Bronchial epithelial cell (primary cell): ENCODE measurements at regions not wholly inside any gene's neighbourhood (a gene's known extent, or its start where the extent isn't known, plus 50 kb on each side); places are given as distances from the start of the nearest gene placed in this dataset.

Experiments used
- DNase-seq: peaks from one replicate; pipeline ENCODE4 v3.0.0-alpha.2; 2010; ENCODE audit warnings: low read depth
- FAIRE-seq: peaks from 2 replicates; lab custom pipeline; 2011; peaks lifted over from hg19 to GRCh38; lab: Jason Lieb, UNC
- H3K27me3 ChIP-seq: 2 replicates; pipeline ENCODE4 v1.5.1; 2011; ENCODE audit warnings: low read length; ENCODE audit not compliant: control insufficient read depth, insufficient read depth
- H3K36me3 ChIP-seq: 2 replicates; pipeline ENCODE4 v1.5.1; 2011; ENCODE audit warnings: low read length; ENCODE audit not compliant: control insufficient read depth, insufficient read depth
- H3K4me3 ChIP-seq: 2 replicates; pipeline ENCODE4 v1.5.1; 2011; ENCODE audit warnings: mild to moderate bottlenecking, low read depth, low read length, control low read depth
- CTCF ChIP-seq: IDR thresholded peaks from 2 replicates; pipeline ENCODE4 v1.5.1; 2011; ENCODE audit warnings: mild to moderate bottlenecking, moderate library complexity, low read length, control low read depth, inconsistent platforms; ENCODE audit not compliant: insufficient read depth, severe bottlenecking

DNA sequence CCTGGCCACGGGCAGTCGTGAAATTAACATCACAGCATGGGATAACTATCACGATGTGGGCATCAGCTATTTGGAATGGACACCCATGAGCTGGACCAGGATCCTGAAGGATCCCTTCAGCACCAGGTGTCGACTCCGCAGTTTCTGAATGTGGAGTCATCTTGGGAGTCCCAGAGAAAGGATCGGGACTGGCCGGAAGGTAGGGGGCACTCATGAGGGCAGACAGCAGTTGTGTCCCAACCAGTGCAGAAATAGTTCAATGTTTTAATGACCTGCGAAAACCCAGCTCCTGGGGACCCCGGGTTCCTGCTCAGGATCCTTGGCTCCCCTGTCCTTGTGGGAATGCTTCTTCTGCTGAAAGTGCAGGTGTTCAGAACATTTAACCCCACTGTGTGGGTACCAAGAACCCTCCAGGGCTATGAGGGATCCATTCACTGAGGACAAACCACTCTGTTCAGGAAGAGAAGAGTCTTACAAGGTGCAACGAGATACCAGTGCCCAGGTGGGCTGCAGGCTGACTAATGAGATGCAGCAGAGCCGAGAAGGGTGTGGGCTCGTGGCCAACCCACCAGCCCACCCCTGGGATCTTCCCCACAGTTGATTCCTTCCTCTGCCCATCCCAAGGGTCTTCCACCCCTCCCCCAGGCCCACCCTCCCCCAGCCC, 154.8 kb downstream of the SALL1 start:
- no peak for DNase-seq
- no peaks in the 10 kb centered on the region for H3K27me3 ChIP-seq
- TF ChIP-seq CTCF = no peak
- no peak for FAIRE-seq
- H3K36me3 ChIP-seq = no peaks in the 10 kb centered on the region
- H3K4me3 ChIP-seq = no peak overlapping the region

GRCh38 chr16:50994995-50995394, 156.1 kb downstream of the SALL1 start:
- no peaks in the 10 kb centered on the region for H3K36me3 ChIP-seq
- no peak for FAIRE-seq
- DNase-seq = no peak
- TF ChIP-seq CTCF = no peak
- H3K27me3 ChIP-seq = no peaks in the 10 kb centered on the region
- H3K4me3 ChIP-seq = no peak overlapping the region

- Histone ChIP-seq H3K27me3 (no peaks in the 10 kb centered on the region), H3K36me3 (no peaks in the 10 kb centered on the region), H3K4me3 (no peak overlapping the region)
- no peak for DNase-seq
- TF ChIP-seq CTCF = no peak
- FAIRE-seq = no peak
Observed at GRCh38 chr16:50992350-50993032, 158.6 kb downstream of the SALL1 start.

DNA sequence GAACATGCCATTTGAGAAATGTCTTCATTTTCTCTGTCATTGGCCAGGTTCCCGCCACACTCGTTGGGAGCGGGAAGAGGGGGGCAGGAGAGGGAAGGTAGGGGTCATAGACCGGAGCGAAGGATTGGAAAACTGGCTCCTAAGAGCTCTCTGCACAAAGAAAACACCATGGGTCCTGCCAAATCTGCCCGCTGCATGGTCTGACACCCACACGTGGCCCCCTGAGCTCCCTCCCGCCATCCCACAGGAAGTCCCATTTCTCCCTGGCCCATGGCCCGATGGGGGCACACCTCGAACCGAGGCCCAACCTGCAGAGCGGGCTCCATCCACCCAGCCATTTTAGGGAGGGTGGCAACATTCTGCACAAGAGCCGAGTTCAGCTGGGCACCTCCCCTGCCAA, 159.6 kb downstream of the SALL1 start:
- Histone ChIP-seq H3K27me3 (no peaks in the 10 kb centered on the region), H3K4me3 (no peak overlapping the region)
- TF ChIP-seq CTCF = no peak

DNA sequence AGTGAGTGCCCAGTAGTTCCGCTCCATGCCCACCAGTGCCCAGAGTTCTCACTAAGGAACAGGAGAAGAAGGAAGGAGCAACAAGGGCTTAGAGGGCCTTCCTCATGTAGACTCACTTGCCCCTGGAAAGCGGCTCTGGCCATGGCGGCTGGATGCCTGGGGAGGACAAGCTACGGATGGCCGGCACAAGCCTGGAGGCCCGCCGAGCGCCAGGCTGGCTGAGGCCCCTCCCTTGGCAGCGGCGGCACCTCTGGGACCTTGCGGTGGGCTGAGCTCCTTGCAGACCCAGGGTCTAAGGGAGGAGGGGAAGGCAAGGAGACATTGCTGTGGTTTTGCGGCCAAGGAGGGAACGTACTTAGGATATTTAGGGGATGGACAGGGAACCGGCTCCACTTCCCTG, 160.1 kb downstream of the SALL1 start:
- DNase-seq (no peak), FAIRE-seq (no peak)
- Histone ChIP-seq H3K4me3 (no peak overlapping the region), H3K27me3 (no peaks in the 10 kb centered on the region), H3K36me3 (no peaks in the 10 kb centered on the region)
- TF ChIP-seq CTCF = no peak

More for the DNA sequence above, 159.6 kb downstream of the SALL1 start:
- DNase-seq (no peak), FAIRE-seq (no peak)
- H3K36me3 ChIP-seq = no peaks in the 10 kb centered on the region

DNA sequence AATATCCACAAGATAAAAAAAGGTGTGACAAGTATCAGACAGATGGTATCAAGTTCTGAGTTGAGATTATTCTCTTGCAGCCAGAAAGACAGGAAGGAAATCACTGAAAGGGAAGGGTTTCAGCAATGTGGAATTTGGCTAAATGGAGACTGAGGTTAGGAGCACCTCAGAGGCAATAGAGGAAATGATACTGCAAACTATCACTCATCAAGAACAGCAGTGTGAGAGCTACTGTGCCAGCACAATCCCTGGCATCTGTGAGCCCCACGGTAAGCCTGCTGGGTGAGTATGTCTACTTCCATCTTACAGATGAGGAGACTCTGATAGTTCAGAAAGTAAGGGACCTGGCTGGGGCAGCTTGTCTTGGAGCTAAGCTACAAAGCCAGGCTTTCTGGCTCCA, 162.0 kb downstream of the SALL1 start:
- FAIRE-seq (no peak), DNase-seq (no peak)
- Histone ChIP-seq H3K4me3 (no peak overlapping the region), H3K27me3 (no peaks in the 10 kb centered on the region), H3K36me3 (no peaks in the 10 kb centered on the region)
- no peak for TF ChIP-seq CTCF
